Keratinocyte (primary cell): ENCODE measurements at regions not wholly inside any gene's neighbourhood (a gene's known extent, or its start where the extent isn't known, plus 50 kb on each side); places are given as distances from the start of the nearest gene placed in this dataset.

ENCODE experiments used
- DNase-seq: peaks from one replicate; pipeline ENCODE4 v3.0.0-alpha.2; 2011; ENCODE audit warnings: low read depth, missing footprints, low spot score
- FAIRE-seq: peaks from 2 replicates; lab custom pipeline; 2011; peaks lifted over from hg19 to GRCh38; lab: Jason Lieb, UNC
- H2AFZ ChIP-seq: 2 replicates; pipeline ENCODE4 v1.6.0; 2012; ENCODE audit warnings: low read length, control low read depth, inconsistent platforms; ENCODE audit not compliant: control insufficient read depth
- H3K27ac ChIP-seq: 2 replicates; pipeline ENCODE4 v1.5.1; 2011; ENCODE audit warnings: low read length; ENCODE audit not compliant: control insufficient read depth, insufficient read depth
- H3K27me3 ChIP-seq: 3 replicates; pipeline ENCODE4 v1.6.0; 2011; ENCODE audit warnings: low read length; ENCODE audit not compliant: control insufficient read depth, insufficient read depth; ENCODE audit errors: extremely low read depth
- H3K36me3 ChIP-seq, 2 experiments: 2 replicates in 1 of 2; 3 replicates in 1 of 2; pipeline ENCODE4 v1.5.1; 2011; ENCODE audit warnings: low read length in 2 of 2, mild to moderate bottlenecking in 1 of 2; ENCODE audit not compliant: control insufficient read depth in 2 of 2, insufficient read depth in 2 of 2; ENCODE audit errors: extremely low read depth in 1 of 2
- H3K4me1 ChIP-seq: 3 replicates; pipeline ENCODE4 v1.5.1; 2011; ENCODE audit warnings: low read length; ENCODE audit not compliant: control insufficient read depth, insufficient read depth; ENCODE audit errors: extremely low read depth
- H3K4me2 ChIP-seq: 3 replicates; pipeline ENCODE4 v1.6.0; 2011; ENCODE audit warnings: low read depth, low read length; ENCODE audit not compliant: control insufficient read depth, insufficient read depth; ENCODE audit errors: extremely low read depth
- H3K4me3 ChIP-seq, 3 experiments: fragments of 200-600 bp in 1 of 3; sonication (generic) in 1 of 3; 2 replicates in 2 of 3; 3 replicates in 1 of 3; pipeline ENCODE4 v1.5.1; 2011 to 2016; ENCODE audit warnings: low read length in 3 of 3, mild to moderate bottlenecking in 3 of 3, control low read depth in 2 of 3, inconsistent platforms in 1 of 3, low read depth in 1 of 3, mixed read lengths in 1 of 3, mixed run types in 1 of 3, moderate library complexity in 1 of 3; ENCODE audit not compliant: control insufficient read depth in 2 of 3, insufficient read depth in 2 of 3; ENCODE audit errors: extremely low read depth in 1 of 3
- H3K79me2 ChIP-seq: 2 replicates; pipeline ENCODE4 v1.6.0; 2012; ENCODE audit warnings: low read length; ENCODE audit not compliant: control insufficient read depth, insufficient read depth
- H3K9ac ChIP-seq: 3 replicates; pipeline ENCODE4 v1.6.0; 2011; ENCODE audit warnings: low read length; ENCODE audit not compliant: control insufficient read depth, insufficient read depth; ENCODE audit errors: extremely low read depth
- H3K9me1 ChIP-seq: 3 replicates; pipeline ENCODE4 v1.6.0; 2011; ENCODE audit warnings: low read length; ENCODE audit not compliant: control insufficient read depth, insufficient read depth; ENCODE audit errors: extremely low read depth
- H3K9me3 ChIP-seq: 2 replicates; pipeline ENCODE4 v1.5.1; 2012; ENCODE audit warnings: low read depth, low read length; ENCODE audit not compliant: control insufficient read depth
- H4K20me1 ChIP-seq: 3 replicates; pipeline ENCODE4 v1.6.0; 2011; ENCODE audit warnings: low read length; ENCODE audit not compliant: control insufficient read depth, insufficient read depth; ENCODE audit errors: extremely low read depth
- CTCF ChIP-seq, 3 experiments: IDR thresholded peaks in 1 of 3; conservative IDR thresholded peaks in 1 of 3; optimal IDR thresholded peaks in 1 of 3; 2 replicates in 2 of 3; 3 replicates in 1 of 3; pipeline versions ENCODE3 to v1.5.1; 2011; ENCODE audit warnings: low read length in 3 of 3, mild to moderate bottlenecking in 3 of 3, moderate library complexity in 2 of 3, control low read depth in 1 of 3, inconsistent platforms in 1 of 3; ENCODE audit not compliant: insufficient read depth in 2 of 3; ENCODE audit errors: extremely low read depth in 1 of 3
- EZH2 ChIP-seq: IDR thresholded peaks from one replicate; pipeline ENCODE4 v1.6.1; 2012; ENCODE audit warnings: inconsistent platforms, mild to moderate bottlenecking, low read length, moderate library complexity
- dilution Hi-C: fragments of 300-500 bp; cut with MboI; formaldehyde crosslinking; loops from one replicate; pipeline ENCODE4 v1.7.0; 2020; ENCODE audit warnings: low sequenced_read_pairs; ENCODE audit not compliant: extremely low pct_ligation_motif_present

GRCh38 chr6:140380427-140381218, 1006.2 kb upstream of the CITED2 start:
- TF ChIP-seq CTCF (optimal IDR thresholded peaks at IDR 0.05 in 1 of 3, IDR thresholded peaks at IDR 0.05 in 1 of 3, conservative IDR thresholded peaks at IDR 0.05 in 1 of 3; ENCODE audit: extremely low read depth in 1 of 3, insufficient read depth in 2 of 3, low read length in 3 of 3): no peak
- TF ChIP-seq EZH2: no peak
- Histone ChIP-seq H3K4me1 (no peaks in the 10 kb centered on the region), H3K27me3 (no peaks in the 10 kb centered on the region), H3K4me3 (no peak overlapping the region), H3K4me2 (no peak overlapping the region), H3K9me3 (peaks cover 6% of the 10 kb centered on the region), H2AFZ (peak overlapping the region; percentile 30), H4K20me1 (no peaks in the 10 kb centered on the region), H3K79me2 (no peaks in the 10 kb centered on the region), H3K27ac (no peak overlapping the region), H3K9ac (no peak overlapping the region), H3K36me3 (no peaks in the 10 kb centered on the region), H3K9me1 (no peaks in the 10 kb centered on the region)
- dilution Hi-C loops: no loop called here
- no peak for DNase-seq
- peak; percentile 43 for FAIRE-seq

GRCh38 chr6:140379919-140380318, 1005.5 kb upstream of the CITED2 start:
- Histone ChIP-seq H3K36me3 (no peaks in the 10 kb centered on the region), H3K4me1 (no peaks in the 10 kb centered on the region), H3K27me3 (no peaks in the 10 kb centered on the region), H2AFZ (no peak overlapping the region), H3K9ac (no peak overlapping the region), H3K9me1 (no peaks in the 10 kb centered on the region), H3K9me3 (peaks cover 1% of the 10 kb centered on the region), H3K27ac (no peak overlapping the region), H4K20me1 (no peaks in the 10 kb centered on the region), H3K4me2 (no peak overlapping the region), H3K79me2 (no peaks in the 10 kb centered on the region), H3K4me3 (no peak overlapping the region)
- DNase-seq (no peak), FAIRE-seq (no peak)
- TF ChIP-seq EZH2: no peak
- no peak for TF ChIP-seq CTCF (optimal IDR thresholded peaks at IDR 0.05 in 1 of 3, IDR thresholded peaks at IDR 0.05 in 1 of 3, conservative IDR thresholded peaks at IDR 0.05 in 1 of 3; ENCODE audit: extremely low read depth in 1 of 3, insufficient read depth in 2 of 3, low read length in 3 of 3)
- dilution Hi-C loops: no loop called here
